ENCODE measurements at regions not wholly inside any gene's neighbourhood (a gene's known extent, or its start where the extent isn't known, plus 50 kb on each side); places are given as distances from the start of the nearest gene placed in this dataset.

DNA sequence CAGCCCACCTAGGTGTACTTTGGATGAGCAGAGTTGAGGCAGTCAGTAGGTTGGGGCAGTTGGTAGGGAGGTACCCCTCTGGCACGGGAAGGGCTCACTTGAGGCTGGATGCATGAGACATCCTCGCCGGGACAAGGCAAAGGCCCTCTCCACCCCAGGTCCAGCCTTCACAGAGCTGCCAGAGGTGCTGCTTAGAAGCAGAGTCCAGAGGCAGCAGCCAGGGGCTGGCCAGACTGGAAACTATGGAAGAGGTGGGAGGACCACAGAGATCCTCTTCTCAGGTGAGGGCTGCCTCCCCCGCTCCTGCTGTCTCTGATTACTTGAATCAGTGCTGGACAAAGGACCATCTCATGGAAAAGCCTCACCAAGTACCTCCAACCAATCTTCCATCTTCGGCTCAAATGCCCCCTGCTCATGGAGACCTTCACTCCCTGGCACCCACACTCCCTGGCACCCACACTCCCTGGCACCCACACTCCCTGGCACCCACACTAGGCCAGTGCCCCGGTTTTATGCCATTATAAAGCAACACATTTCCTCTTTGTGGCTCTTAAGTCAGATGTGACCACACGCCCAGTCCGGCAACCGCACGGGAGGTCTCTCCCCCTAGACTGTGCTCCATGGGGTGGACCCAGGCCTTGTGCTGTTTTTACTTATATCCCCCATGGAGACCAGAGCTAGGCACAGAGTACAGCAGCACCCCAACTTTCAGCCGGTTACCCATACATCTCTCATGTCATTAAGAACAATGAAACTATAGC is 100.1 kb downstream of the YTHDF1 start:
- Histone ChIP-seq H3K4me3 (no peak overlapping the region), H3K36me3 (ENCODE audit: insufficient read depth, low read length) (no peaks in the 10 kb centered on the region), H3K9me3 (ENCODE audit: low read depth, low read length) (no peaks in the 10 kb centered on the region), H3K9ac (ENCODE audit: insufficient read length) (no peak overlapping the region), H3K27ac (no peak overlapping the region)
- no peak for TF ChIP-seq POLR2AphosphoS5 (IDR thresholded peaks at IDR 0.05; ENCODE audit: borderline replicate concordance, low read depth, low read length)
- TF ChIP-seq FOXP2 (optimal IDR thresholded peaks at IDR 0.05; ENCODE audit: control extremely low read depth, extremely low read length, insufficient read depth), result no peak
- no peak for TF ChIP-seq EZH2 (IDR thresholded peaks at IDR 0.05)
- DNase-seq (ENCODE audit: low read depth, low spot score), result no peak

DNA sequence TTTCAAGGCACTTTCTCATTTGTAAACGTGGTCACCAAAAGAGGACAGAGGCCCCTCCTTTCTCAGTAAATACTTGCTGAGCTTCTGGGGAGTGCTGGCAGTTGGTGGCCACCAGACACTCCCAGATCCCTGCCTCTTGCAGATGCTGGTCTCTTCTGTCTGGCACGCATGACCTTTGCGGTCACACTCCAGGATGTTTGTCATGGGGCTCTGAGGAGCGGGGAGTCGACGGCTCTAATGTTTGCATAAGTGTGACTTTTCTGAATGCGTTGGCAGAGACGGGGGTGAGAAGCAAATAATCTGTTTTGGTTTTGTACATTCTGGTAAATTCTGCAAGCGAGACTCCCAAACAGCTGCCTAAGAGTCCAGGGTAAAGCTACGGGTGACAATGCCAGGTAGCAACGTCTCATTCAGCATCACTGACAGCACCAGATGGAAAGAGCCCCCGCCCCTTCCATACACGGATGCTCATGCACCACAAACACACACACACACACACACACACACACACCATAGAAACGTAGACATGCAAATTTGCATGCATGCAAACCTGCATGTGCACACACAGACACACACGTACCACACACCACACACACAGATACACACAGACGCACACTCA is 101.1 kb downstream of the YTHDF1 start:
- no peak for TF ChIP-seq POLR2AphosphoS5 (IDR thresholded peaks at IDR 0.05; ENCODE audit: borderline replicate concordance, low read depth, low read length)
- TF ChIP-seq FOXP2 (optimal IDR thresholded peaks at IDR 0.05; ENCODE audit: control extremely low read depth, extremely low read length, insufficient read depth), result no peak
- TF ChIP-seq EZH2 (IDR thresholded peaks at IDR 0.05), result no peak
- no peak overlapping the region for H3K27ac ChIP-seq
- no peak overlapping the region for H3K4me3 ChIP-seq
- H3K9me3 ChIP-seq (ENCODE audit: low read depth, low read length), result no peaks in the 10 kb centered on the region
- H3K36me3 ChIP-seq (ENCODE audit: insufficient read depth, low read length), result no peaks in the 10 kb centered on the region
- no peak overlapping the region for H3K9ac ChIP-seq (ENCODE audit: insufficient read length)
- no peak for DNase-seq (ENCODE audit: low read depth, low spot score)

DNA sequence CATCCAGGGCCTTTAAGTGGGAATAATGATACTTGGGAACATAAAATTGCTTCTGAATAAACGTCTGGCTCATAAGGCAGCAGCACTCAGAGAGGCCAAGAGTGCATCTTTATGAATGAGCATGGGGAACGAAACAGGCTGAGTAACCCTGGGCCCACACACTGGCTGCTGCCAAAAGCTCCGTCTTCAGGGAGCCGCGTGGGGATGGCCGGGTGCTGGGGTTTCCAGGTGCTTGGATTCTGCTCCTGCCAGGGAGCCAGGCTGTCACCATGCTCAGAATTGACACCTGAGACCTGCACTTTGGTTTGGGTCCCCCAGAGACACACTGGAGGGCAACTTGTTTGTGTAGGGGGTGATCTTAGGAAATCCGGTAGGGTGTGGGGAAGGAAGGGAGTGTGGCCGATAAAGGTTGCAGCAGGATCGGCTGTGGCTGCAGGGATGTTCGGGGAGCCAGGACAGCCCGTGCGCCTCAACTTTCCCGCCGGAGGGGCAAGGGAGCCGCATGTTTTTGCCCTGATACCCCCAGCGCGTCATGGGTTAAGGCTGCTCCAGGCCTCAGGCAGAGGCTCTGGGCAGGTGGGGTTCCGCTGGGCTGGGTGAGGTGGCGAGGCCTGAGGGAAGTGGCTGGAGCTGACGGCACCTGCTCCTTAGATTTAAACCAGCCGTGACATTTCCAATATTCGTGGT is 101.8 kb downstream of the YTHDF1 start:
- H3K4me3 ChIP-seq, result no peak overlapping the region
- DNase-seq (ENCODE audit: low read depth, low spot score), result no peak
- no peak overlapping the region for H3K27ac ChIP-seq
- H3K9me3 ChIP-seq (ENCODE audit: low read depth, low read length), result no peaks in the 10 kb centered on the region
- TF ChIP-seq EZH2 (IDR thresholded peaks at IDR 0.05) (no peak), POLR2AphosphoS5 (IDR thresholded peaks at IDR 0.05; ENCODE audit: borderline replicate concordance, low read depth, low read length) (no peak), FOXP2 (optimal IDR thresholded peaks at IDR 0.05; ENCODE audit: control extremely low read depth, extremely low read length, insufficient read depth) (no peak)
- no peak overlapping the region for H3K9ac ChIP-seq (ENCODE audit: insufficient read length)
- no peaks in the 10 kb centered on the region for H3K36me3 ChIP-seq (ENCODE audit: insufficient read depth, low read length)

DNA sequence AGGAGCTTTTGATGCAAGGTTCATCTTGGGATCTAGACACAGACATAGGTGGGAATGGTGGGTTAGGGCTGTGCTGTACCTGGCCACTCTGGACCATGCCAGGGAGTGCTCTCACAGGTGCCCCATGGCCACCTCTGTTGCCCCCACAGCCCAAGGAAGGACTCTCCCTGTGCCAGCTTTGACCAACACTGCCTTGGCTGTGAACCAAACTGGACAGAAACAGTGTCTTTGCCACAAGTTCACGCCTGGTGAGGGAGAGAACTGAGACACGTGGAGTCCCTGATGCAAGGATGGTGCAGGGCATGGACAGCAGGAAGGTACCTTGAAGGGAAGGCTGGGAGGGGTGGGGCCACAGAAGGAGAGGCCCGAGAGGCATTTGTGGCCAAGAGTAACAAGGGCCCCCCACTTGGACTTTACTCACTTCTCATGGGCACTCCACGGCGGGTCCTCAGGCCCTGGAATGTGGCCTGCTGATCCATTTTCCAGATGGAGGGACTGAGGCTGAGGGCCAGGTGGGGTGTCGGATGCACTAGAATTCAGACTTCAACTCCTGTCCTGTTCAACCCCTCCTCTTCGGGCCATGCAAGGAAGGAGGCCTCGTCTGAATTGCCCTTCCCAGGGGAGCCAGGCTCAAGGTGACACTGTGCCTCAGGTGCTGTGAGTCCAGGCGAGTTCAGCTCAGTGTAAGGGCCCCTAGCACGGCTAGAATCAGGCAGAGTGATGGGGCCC is 103.3 kb downstream of the YTHDF1 start:
- Histone ChIP-seq H3K9me3 (ENCODE audit: low read depth, low read length) (no peaks in the 10 kb centered on the region), H3K9ac (ENCODE audit: insufficient read length) (no peak overlapping the region), H3K36me3 (ENCODE audit: insufficient read depth, low read length) (no peaks in the 10 kb centered on the region), H3K27ac (no peak overlapping the region), H3K4me3 (no peak overlapping the region)
- TF ChIP-seq FOXP2 (optimal IDR thresholded peaks at IDR 0.05; ENCODE audit: control extremely low read depth, extremely low read length, insufficient read depth) (no peak), POLR2AphosphoS5 (IDR thresholded peaks at IDR 0.05; ENCODE audit: borderline replicate concordance, low read depth, low read length) (no peak), EZH2 (IDR thresholded peaks at IDR 0.05) (no peak)
- DNase-seq (ENCODE audit: low read depth, low spot score), result no peak

DNA sequence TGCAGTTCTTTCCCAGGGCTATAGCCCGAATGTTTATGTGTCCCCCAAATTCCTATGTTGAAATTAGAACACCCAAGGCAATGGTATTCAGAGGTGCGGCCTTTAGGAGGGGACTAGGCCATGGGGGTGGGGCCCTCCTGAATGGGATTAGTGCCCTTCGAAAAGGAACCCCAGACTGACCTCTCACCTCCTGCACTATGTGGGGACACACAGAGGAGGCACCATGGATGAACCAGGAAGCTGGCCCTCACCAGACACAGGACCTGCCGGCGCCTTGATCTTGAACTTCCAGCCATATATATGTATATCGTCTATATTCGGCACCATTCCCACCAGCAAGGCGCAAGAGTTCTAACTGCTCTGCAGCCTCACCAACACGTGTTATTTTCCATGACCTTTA is 101.5 kb upstream of the BHLHE23 start:
- no peak for DNase-seq (ENCODE audit: low read depth, low spot score)
- H3K9ac ChIP-seq (ENCODE audit: insufficient read length), result no peak overlapping the region
- no peak overlapping the region for H3K27ac ChIP-seq
- H3K9me3 ChIP-seq (ENCODE audit: low read depth, low read length), result no peaks in the 10 kb centered on the region
- no peaks in the 10 kb centered on the region for H3K36me3 ChIP-seq (ENCODE audit: insufficient read depth, low read length)
- no peak overlapping the region for H3K4me3 ChIP-seq
- TF ChIP-seq EZH2 (IDR thresholded peaks at IDR 0.05) (no peak), POLR2AphosphoS5 (IDR thresholded peaks at IDR 0.05; ENCODE audit: borderline replicate concordance, low read depth, low read length) (no peak), FOXP2 (optimal IDR thresholded peaks at IDR 0.05; ENCODE audit: control extremely low read depth, extremely low read length, insufficient read depth) (no peak)

DNA sequence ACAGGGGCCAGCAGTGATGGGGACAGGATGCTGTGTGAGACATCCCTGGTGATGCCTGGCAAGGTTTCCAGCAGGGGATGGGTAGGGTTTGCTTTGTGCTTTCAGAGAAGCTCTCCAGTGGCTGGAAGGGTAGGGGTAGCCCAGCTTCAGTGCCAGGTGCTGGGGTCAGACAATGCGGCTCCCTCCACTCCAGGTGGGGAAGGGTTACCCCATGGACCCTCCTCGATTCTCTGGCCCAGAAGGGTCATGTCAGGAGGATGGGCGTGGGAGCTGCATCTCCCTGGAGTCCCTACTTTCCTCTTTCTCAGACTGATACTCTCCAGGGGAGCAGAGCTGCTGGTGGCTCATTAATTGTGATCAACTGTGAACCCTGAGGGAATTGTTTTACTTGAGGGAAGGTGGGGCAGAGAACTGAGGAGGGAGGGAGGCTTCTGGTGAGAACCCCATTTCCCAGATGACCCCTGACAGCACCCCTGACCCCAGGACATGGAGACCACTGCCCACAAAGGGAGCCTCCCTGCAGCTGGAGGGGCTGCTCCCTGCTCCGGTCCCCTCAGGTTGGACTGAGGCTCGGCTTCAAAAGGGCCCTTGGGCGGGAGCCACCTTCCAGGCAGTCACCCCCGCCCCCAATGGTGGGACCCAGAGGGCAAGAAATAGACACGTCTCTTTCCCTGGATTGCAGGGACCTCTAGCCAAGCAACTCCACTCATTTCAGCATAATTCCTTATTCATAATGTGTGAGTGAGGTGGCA is 100.9 kb upstream of the BHLHE23 start:
- TF ChIP-seq POLR2AphosphoS5 (IDR thresholded peaks at IDR 0.05; ENCODE audit: borderline replicate concordance, low read depth, low read length), result no peak
- TF ChIP-seq FOXP2 (optimal IDR thresholded peaks at IDR 0.05; ENCODE audit: control extremely low read depth, extremely low read length, insufficient read depth), result no peak
- TF ChIP-seq EZH2 (IDR thresholded peaks at IDR 0.05), result no peak
- H3K4me3 ChIP-seq, result no peak overlapping the region
- no peaks in the 10 kb centered on the region for H3K9me3 ChIP-seq (ENCODE audit: low read depth, low read length)
- H3K27ac ChIP-seq, result no peak overlapping the region
- DNase-seq (ENCODE audit: low read depth, low spot score), result no peak
- H3K9ac ChIP-seq (ENCODE audit: insufficient read length), result no peak overlapping the region
- H3K36me3 ChIP-seq (ENCODE audit: insufficient read depth, low read length), result no peaks in the 10 kb centered on the region

DNA sequence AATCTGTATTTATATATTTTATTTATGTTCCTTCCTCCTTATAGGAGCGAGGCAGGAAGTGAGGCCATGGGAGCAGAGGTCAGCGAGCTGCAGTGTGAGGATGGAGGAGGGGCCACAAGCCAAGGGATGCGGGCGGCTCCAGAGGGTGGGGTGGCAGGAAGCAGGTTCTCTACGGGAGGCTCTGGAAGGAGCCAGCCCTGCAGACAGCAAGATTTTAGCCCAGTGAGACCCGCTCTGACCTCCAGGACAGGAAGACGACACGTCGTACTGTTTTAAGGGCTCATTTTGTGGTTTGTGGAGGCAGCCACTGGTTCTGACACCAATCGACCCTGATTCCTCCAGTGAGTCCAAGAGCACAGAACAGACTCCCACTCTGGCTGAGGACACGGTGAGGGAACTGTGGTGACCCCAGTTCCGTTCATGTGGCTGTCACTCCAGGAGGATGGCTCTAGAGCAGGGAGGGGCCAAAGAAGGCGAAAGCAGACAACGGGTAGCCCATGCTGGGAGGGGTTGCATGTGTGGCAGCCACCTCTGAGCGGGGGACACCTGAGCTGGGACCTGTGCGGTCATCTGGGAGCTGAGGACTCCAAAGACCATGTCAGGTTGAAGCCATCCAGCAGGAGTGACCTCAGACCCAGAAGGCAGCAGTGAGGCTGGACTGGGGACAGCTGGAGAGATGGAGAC is 100.1 kb upstream of the BHLHE23 start:
- no peak overlapping the region for H3K9ac ChIP-seq (ENCODE audit: insufficient read length)
- TF ChIP-seq POLR2AphosphoS5 (IDR thresholded peaks at IDR 0.05; ENCODE audit: borderline replicate concordance, low read depth, low read length) (no peak), FOXP2 (optimal IDR thresholded peaks at IDR 0.05; ENCODE audit: control extremely low read depth, extremely low read length, insufficient read depth) (no peak)
- no peak for DNase-seq (ENCODE audit: low read depth, low spot score)

More for the DNA sequence above, 100.1 kb upstream of the BHLHE23 start:
- Histone ChIP-seq H3K4me3 (no peak overlapping the region), H3K27ac (no peak overlapping the region), H3K9me3 (ENCODE audit: low read depth, low read length) (no peaks in the 10 kb centered on the region), H3K36me3 (ENCODE audit: insufficient read depth, low read length) (no peaks in the 10 kb centered on the region)

Measured in SK-N-MC (cell line).